ENCODE measurements at regions not wholly inside any gene's neighbourhood (a gene's known extent, or its start where the extent isn't known, plus 50 kb on each side); places are given as distances from the start of the nearest gene placed in this dataset.

- no peak for TF ChIP-seq CTCF (IDR thresholded peaks at IDR 0.05)
- intact Hi-C loops (cut with DNase I): no loop called here
- peaks cover 10 to 63% of the 10 kb centered on the region in 2 donors for H3K27me3 ChIP-seq
- no peak overlapping the region for H3K4me3 ChIP-seq
- H3K9me3 ChIP-seq: peaks cover 0 to 27% of the 10 kb centered on the region in 2 donors
- H3K4me1 ChIP-seq: no peaks in the 10 kb centered on the region
- H3K36me3 ChIP-seq: no peaks in the 10 kb centered on the region
- DNase-seq: no peak
- ATAC-seq: no peak
- H3K27ac ChIP-seq: no peak overlapping the region
Measured at GRCh38 chr6:168737014-168737413, 296.0 kb downstream of the SMOC2 start.

GRCh38 chr6:168736039-168736438, 295.1 kb downstream of the SMOC2 start:
- TF ChIP-seq CTCF (IDR thresholded peaks at IDR 0.05): no peak
- intact Hi-C loops (cut with DNase I): no loop called here
- Histone ChIP-seq H3K9me3 (peaks cover 0 to 23% of the 10 kb centered on the region in 2 donors), H3K36me3 (no peaks in the 10 kb centered on the region), H3K27ac (no peak overlapping the region), H3K4me3 (no peak overlapping the region), H3K4me1 (no peaks in the 10 kb centered on the region), H3K27me3 (peaks cover 12 to 63% of the 10 kb centered on the region in 2 donors)
- no peak for DNase-seq
- no peak for ATAC-seq

GRCh38 chr6:168735268-168735949, 294.4 kb downstream of the SMOC2 start:
- no peaks in the 10 kb centered on the region for H3K4me1 ChIP-seq
- H3K4me3 ChIP-seq: no peak overlapping the region
- no peaks in the 10 kb centered on the region for H3K36me3 ChIP-seq

GRCh38 chr6:168734523-168734922, 293.5 kb downstream of the SMOC2 start:
- Histone ChIP-seq H3K36me3 (no peaks in the 10 kb centered on the region), H3K4me1 (no peaks in the 10 kb centered on the region), H3K27ac (no peak overlapping the region), H3K27me3 (peaks cover 19 to 66% of the 10 kb centered on the region in 2 donors), H3K4me3 (no peak overlapping the region), H3K9me3 (peaks cover 0 to 19% of the 10 kb centered on the region in 2 donors)
- ATAC-seq: no peak
- DNase-seq: no peak
- TF ChIP-seq CTCF (IDR thresholded peaks at IDR 0.05): no peak
- intact Hi-C loops (cut with DNase I): no loop called here

More at GRCh38 chr6:168735268-168735949, 294.4 kb downstream of the SMOC2 start:
- H3K9me3 ChIP-seq: peaks cover 0 to 19% of the 10 kb centered on the region in 2 donors
- intact Hi-C loops (cut with DNase I): no loop called here
- ATAC-seq: peak; percentile 96
- DNase-seq: peak in 1 of 4 donors; percentile 52
- H3K27me3 ChIP-seq: peaks cover 19 to 63% of the 10 kb centered on the region in 2 donors
- H3K27ac ChIP-seq: no peak overlapping the region
- TF ChIP-seq CTCF (IDR thresholded peaks at IDR 0.05): no peak

- no peak for DNase-seq
- peaks cover 0 to 10% of the 10 kb centered on the region in 2 donors for H3K9me3 ChIP-seq
- no peaks in the 10 kb centered on the region for H3K4me1 ChIP-seq
- no peak overlapping the region for H3K4me3 ChIP-seq
- intact Hi-C loops (cut with DNase I): no loop called here
- H3K27me3 ChIP-seq: peaks cover 19 to 72% of the 10 kb centered on the region in 2 donors
- H3K36me3 ChIP-seq: no peaks in the 10 kb centered on the region
- no peak for TF ChIP-seq CTCF (IDR thresholded peaks at IDR 0.05)
- no peak for ATAC-seq
- H3K27ac ChIP-seq: no peak overlapping the region
Measured at GRCh38 chr6:168732676-168733075, 291.7 kb downstream of the SMOC2 start.
